22Rv1 (cell line): ENCODE measurements at regions not wholly inside any gene's neighbourhood (a gene's known extent, or its start where the extent isn't known, plus 50 kb on each side); places are given as distances from the start of the nearest gene placed in this dataset.

Experiments used
- H3K27ac ChIP-seq: fragments of 450-650 bp; 2 replicates; pipeline ENCODE4 v1.5.1; 2017
- ZFX ChIP-seq: fragments of 450-650 bp; IDR thresholded peaks from 2 replicates; pipeline ENCODE4 v1.6.1; 2017; ENCODE audit warnings: antibody characterized with exemption, borderline replicate concordance
- TF ChIP-seq, protein P1 (sequence below): fragments of 450-650 bp; IDR thresholded peaks from 2 replicates; pipeline ENCODE4 v1.5.1; 2017; ENCODE audit warnings: mild to moderate bottlenecking

DNA sequence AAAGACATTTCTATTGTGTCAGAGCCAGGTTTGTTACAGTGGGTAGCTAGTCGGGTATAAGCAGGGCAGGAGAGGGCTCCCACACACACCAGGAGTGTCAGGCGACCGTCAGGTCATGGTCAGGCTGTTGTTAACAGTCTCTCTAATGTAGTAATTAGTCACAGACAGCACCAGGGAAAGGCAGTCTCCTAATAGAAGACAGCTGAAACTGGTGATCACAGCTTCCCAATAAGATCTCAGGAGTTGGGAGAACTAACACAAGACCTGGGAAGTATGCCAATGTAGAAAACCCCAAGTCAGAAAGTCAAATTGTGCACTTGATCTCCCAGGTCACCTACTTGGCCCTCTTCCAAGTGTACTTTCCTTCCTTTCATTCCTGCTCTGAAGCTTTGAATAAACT lies 53.0 kb upstream of the GPR6 start:
- no peak for TF ChIP-seq ZFX
- TF ChIP-seq, protein P1, sequence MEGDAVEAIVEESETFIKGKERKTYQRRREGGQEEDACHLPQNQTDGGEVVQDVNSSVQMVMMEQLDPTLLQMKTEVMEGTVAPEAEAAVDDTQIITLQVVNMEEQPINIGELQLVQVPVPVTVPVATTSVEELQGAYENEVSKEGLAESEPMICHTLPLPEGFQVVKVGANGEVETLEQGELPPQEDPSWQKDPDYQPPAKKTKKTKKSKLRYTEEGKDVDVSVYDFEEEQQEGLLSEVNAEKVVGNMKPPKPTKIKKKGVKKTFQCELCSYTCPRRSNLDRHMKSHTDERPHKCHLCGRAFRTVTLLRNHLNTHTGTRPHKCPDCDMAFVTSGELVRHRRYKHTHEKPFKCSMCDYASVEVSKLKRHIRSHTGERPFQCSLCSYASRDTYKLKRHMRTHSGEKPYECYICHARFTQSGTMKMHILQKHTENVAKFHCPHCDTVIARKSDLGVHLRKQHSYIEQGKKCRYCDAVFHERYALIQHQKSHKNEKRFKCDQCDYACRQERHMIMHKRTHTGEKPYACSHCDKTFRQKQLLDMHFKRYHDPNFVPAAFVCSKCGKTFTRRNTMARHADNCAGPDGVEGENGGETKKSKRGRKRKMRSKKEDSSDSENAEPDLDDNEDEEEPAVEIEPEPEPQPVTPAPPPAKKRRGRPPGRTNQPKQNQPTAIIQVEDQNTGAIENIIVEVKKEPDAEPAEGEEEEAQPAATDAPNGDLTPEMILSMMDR: no peak
- H3K27ac ChIP-seq: no peak overlapping the region

DNA sequence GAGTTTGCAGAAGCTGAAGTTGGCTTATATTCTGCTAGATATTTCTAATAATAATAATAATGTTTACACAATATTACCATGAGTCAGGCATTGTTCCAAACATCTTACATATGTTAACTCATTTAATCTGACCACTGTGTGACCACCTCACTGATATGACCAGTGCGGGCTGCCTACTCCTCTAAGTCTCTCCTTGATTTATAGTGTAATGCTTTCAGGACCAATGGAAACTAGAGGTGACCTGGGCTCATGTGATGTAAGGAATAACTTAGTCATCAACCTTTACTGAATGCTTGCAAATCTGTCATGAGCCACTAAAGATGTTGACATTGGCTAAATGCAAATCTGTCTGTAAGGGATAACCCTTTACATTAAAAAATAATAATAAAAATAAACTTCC lies 51.1 kb upstream of the GPR6 start:
- TF ChIP-seq ZFX: no peak
- TF ChIP-seq, protein P1: no peak

More for the DNA sequence above, 51.1 kb upstream of the GPR6 start:
- no peak overlapping the region for H3K27ac ChIP-seq
